ENCODE measurements at regions not wholly inside any gene's neighbourhood (a gene's known extent, or its start where the extent isn't known, plus 50 kb on each side); places are given as distances from the start of the nearest gene placed in this dataset.

GRCh38 chr6:68114463-68115047 is 520.5 kb upstream of the ADGRB3 start:
- TF ChIP-seq ATF1 (CRISPR knock-in tag; IDR thresholded peaks at IDR 0.05): no peak
- TF ChIP-seq ATF1 (tag; IDR thresholded peaks at IDR 0.05): no peak
- TF ChIP-seq ESRRA (IDR thresholded peaks at IDR 0.05; ENCODE audit: borderline replicate concordance, low read depth): no peak
- no peak for TF ChIP-seq NFE2L1 (tag; IDR thresholded peaks at IDR 0.05; ENCODE audit: borderline replicate concordance, low read depth)
- TF ChIP-seq, protein P1, sequence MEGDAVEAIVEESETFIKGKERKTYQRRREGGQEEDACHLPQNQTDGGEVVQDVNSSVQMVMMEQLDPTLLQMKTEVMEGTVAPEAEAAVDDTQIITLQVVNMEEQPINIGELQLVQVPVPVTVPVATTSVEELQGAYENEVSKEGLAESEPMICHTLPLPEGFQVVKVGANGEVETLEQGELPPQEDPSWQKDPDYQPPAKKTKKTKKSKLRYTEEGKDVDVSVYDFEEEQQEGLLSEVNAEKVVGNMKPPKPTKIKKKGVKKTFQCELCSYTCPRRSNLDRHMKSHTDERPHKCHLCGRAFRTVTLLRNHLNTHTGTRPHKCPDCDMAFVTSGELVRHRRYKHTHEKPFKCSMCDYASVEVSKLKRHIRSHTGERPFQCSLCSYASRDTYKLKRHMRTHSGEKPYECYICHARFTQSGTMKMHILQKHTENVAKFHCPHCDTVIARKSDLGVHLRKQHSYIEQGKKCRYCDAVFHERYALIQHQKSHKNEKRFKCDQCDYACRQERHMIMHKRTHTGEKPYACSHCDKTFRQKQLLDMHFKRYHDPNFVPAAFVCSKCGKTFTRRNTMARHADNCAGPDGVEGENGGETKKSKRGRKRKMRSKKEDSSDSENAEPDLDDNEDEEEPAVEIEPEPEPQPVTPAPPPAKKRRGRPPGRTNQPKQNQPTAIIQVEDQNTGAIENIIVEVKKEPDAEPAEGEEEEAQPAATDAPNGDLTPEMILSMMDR (IDR thresholded peaks at IDR 0.05 in 2 of 3, conservative IDR thresholded peaks at IDR 0.05 in 1 of 3; ENCODE audit: insufficient read depth in 2 of 3, low read depth in 1 of 3, low read length in 3 of 3): no peak
- TF ChIP-seq ZNF76 (CRISPR knock-in tag; IDR thresholded peaks at IDR 0.05; ENCODE audit: borderline replicate concordance): no peak
- TF ChIP-seq NONO (IDR thresholded peaks at IDR 0.05; ENCODE audit: low read depth in 2 of 2, low read length in 1 of 2): no peak
- TF ChIP-seq ZNF449 (CRISPR knock-in tag; IDR thresholded peaks at IDR 0.05): no peak
- no peak for TF ChIP-seq NR0B1 (IDR thresholded peaks at IDR 0.05; ENCODE audit: partially characterized antibody)
- TF ChIP-seq ELF1 (tag; IDR thresholded peaks at IDR 0.05): no peak
- TF ChIP-seq STAT5B (CRISPR knock-in tag; IDR thresholded peaks at IDR 0.05): no peak
- TF ChIP-seq POLR2AphosphoS5 (IDR thresholded peaks at IDR 0.05; ENCODE audit: control insufficient read depth, insufficient read depth, low read depth, low read length): no peak
- TF ChIP-seq MEIS2 (IDR thresholded peaks at IDR 0.05; ENCODE audit: partially characterized antibody): no peak

All from K562 (cell line).